ENCODE measurements at regions not wholly inside any gene's neighbourhood (a gene's known extent, or its start where the extent isn't known, plus 50 kb on each side); places are given as distances from the start of the nearest gene placed in this dataset.

- Histone ChIP-seq H3K9me3 (ENCODE audit: low read depth, low read length, poor library complexity, severe bottlenecking) (no peaks in the 10 kb centered on the region), H3K27me3 (replicated peaks; ENCODE audit: insufficient read depth, low read depth, low read length, poor library complexity) (no peaks in the 10 kb centered on the region), H3K4me3 (ENCODE audit: low read depth, low read length, poor library complexity, severe bottlenecking) (no peak overlapping the region), H3K27ac (ENCODE audit: low read depth, low read length, poor library complexity, severe bottlenecking) (no peak overlapping the region), H3K36me3 (ENCODE audit: insufficient read depth, low read length, poor library complexity, severe bottlenecking) (no peaks in the 10 kb centered on the region), H3K4me1 (ENCODE audit: insufficient read depth, low read length, poor library complexity, severe bottlenecking) (no peaks in the 10 kb centered on the region)
- ChIA-PET CTCF (no interaction called here), POLR2A (ENCODE audit: low non-redundant PET) (no interaction called here)
- TF ChIP-seq CTCF (conservative IDR thresholded peaks at IDR 0.05; ENCODE audit: low read depth, low read length) (no peak), EZH2 (IDR thresholded peaks at IDR 0.05; ENCODE audit: borderline replicate concordance, low read depth, low read length, poor library complexity, severe bottlenecking) (no peak)
- intact Hi-C loops (cut with micrococcal nuclease; ENCODE audit: unreplicated experiment) = no loop called here
- DNase-seq (ENCODE audit: low spot score) = no peak
- no TSS peak for BruUV-seq (replicated peaks)
Observed at GRCh38 chr3:194851254-194851653, 165.6 kb downstream of the FAM43A start.

- DNase-seq (ENCODE audit: low spot score) = no peak
- TF ChIP-seq EZH2 (IDR thresholded peaks at IDR 0.05; ENCODE audit: borderline replicate concordance, low read depth, low read length, poor library complexity, severe bottlenecking) = no peak
- TF ChIP-seq CTCF (conservative IDR thresholded peaks at IDR 0.05; ENCODE audit: low read depth, low read length) = no peak
- no TSS peak for BruUV-seq (replicated peaks)
- ChIA-PET CTCF (no interaction called here), POLR2A (ENCODE audit: low non-redundant PET) (no interaction called here)
- intact Hi-C loops (cut with micrococcal nuclease; ENCODE audit: unreplicated experiment) = no loop called here
- Histone ChIP-seq H3K27me3 (replicated peaks; ENCODE audit: insufficient read depth, low read depth, low read length, poor library complexity) (no peaks in the 10 kb centered on the region), H3K27ac (ENCODE audit: low read depth, low read length, poor library complexity, severe bottlenecking) (no peak overlapping the region), H3K36me3 (ENCODE audit: insufficient read depth, low read length, poor library complexity, severe bottlenecking) (no peaks in the 10 kb centered on the region), H3K4me1 (ENCODE audit: insufficient read depth, low read length, poor library complexity, severe bottlenecking) (no peaks in the 10 kb centered on the region), H3K4me3 (ENCODE audit: low read depth, low read length, poor library complexity, severe bottlenecking) (no peak overlapping the region), H3K9me3 (ENCODE audit: low read depth, low read length, poor library complexity, severe bottlenecking) (no peaks in the 10 kb centered on the region)
Observed at GRCh38 chr3:194851941-194852340, 166.3 kb downstream of the FAM43A start.

DNA sequence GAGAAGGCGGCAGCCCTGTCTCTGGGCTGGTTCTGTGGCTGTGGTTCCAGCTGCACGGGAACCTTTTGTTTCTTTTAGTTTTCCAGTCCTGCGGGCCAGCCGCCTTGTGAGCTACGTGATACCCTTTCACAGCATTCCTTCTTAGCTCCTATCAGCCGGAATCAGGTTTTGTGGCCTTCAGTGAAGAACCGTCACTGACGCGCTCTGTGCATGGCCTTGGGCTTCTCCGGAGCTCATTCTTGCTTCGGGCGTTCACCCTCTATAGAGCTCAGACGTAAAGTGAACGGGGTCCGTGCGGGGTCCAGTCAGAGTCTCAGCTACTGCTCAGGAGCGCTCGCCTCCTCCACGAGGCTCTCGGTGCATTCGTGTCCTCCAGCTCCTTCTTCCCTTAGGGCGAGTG is 166.7 kb downstream of the FAM43A start:
- CTCF ChIA-PET = no interaction called here
- no TSS peak for BruUV-seq (replicated peaks)
- intact Hi-C loops (cut with micrococcal nuclease; ENCODE audit: unreplicated experiment) = no loop called here

More for the DNA sequence above, 166.7 kb downstream of the FAM43A start:
- no peaks in the 10 kb centered on the region for H3K36me3 ChIP-seq (ENCODE audit: insufficient read depth, low read length, poor library complexity, severe bottlenecking)
- no peak overlapping the region for H3K27ac ChIP-seq (ENCODE audit: low read depth, low read length, poor library complexity, severe bottlenecking)
- H3K4me1 ChIP-seq (ENCODE audit: insufficient read depth, low read length, poor library complexity, severe bottlenecking) = no peaks in the 10 kb centered on the region
- no peak for TF ChIP-seq CTCF (conservative IDR thresholded peaks at IDR 0.05; ENCODE audit: low read depth, low read length)
- no peak for TF ChIP-seq EZH2 (IDR thresholded peaks at IDR 0.05; ENCODE audit: borderline replicate concordance, low read depth, low read length, poor library complexity, severe bottlenecking)
- no peaks in the 10 kb centered on the region for H3K27me3 ChIP-seq (replicated peaks; ENCODE audit: insufficient read depth, low read depth, low read length, poor library complexity)
- H3K4me3 ChIP-seq (ENCODE audit: low read depth, low read length, poor library complexity, severe bottlenecking) = no peak overlapping the region
- no peak for DNase-seq (ENCODE audit: low spot score)
- no peaks in the 10 kb centered on the region for H3K9me3 ChIP-seq (ENCODE audit: low read depth, low read length, poor library complexity, severe bottlenecking)
- POLR2A ChIA-PET (ENCODE audit: low non-redundant PET) = no interaction called here
